Endothelial cell of umbilical vein (primary cell): ENCODE measurements at regions not wholly inside any gene's neighbourhood (a gene's known extent, or its start where the extent isn't known, plus 50 kb on each side); places are given as distances from the start of the nearest gene placed in this dataset.

Source experiments
- EZH2 ChIP-seq: IDR thresholded peaks from 2 replicates; pipeline ENCODE4 v1.6.1; 2012; ENCODE audit warnings: borderline replicate concordance, low read depth, mild to moderate bottlenecking, moderate library complexity, low read length, inconsistent platforms; ENCODE audit not compliant: severe bottlenecking
- JUN ChIP-seq: IDR thresholded peaks from 2 replicates; pipeline ENCODE4 v1.6.1; 2011; ENCODE audit warnings: borderline replicate concordance, low read depth; ENCODE audit not compliant: insufficient read length, insufficient read depth
- MYC ChIP-seq: IDR thresholded peaks from one replicate; pipeline ENCODE4 v1.6.1; 2011; ENCODE audit warnings: mild to moderate bottlenecking, low read depth, low read length
- POLR2A ChIP-seq: IDR thresholded peaks from 2 replicates; pipeline ENCODE4 v1.6.1; 2012; ENCODE audit warnings: low read depth, mild to moderate bottlenecking, control low read depth, low read length
- POLR2AphosphoS5 ChIP-seq: IDR thresholded peaks from 2 replicates; pipeline ENCODE4 v1.6.1; 2012; ENCODE audit warnings: low read depth, mild to moderate bottlenecking, control low read depth, low read length, moderate library complexity; ENCODE audit not compliant: insufficient read depth
- TF ChIP-seq, protein P1 (sequence below), 2 donors: IDR thresholded peaks; 1 replicate in 1 of 2; 2 replicates in 1 of 2; pipeline ENCODE4 v1.5.1; 2011; ENCODE audit warnings: low read length in 2 of 2, mild to moderate bottlenecking in 2 of 2, moderate library complexity in 2 of 2, control low read depth in 1 of 2, inconsistent platforms in 1 of 2, low read depth in 1 of 2; ENCODE audit not compliant: insufficient read depth in 1 of 2; ENCODE audit errors: extremely low read depth in 1 of 2
- TF ChIP-seq, protein P2 (sequence below): IDR thresholded peaks from 2 replicates; pipeline ENCODE4 v1.6.1; 2011; ENCODE audit not compliant: insufficient read depth, insufficient read length

DNA sequence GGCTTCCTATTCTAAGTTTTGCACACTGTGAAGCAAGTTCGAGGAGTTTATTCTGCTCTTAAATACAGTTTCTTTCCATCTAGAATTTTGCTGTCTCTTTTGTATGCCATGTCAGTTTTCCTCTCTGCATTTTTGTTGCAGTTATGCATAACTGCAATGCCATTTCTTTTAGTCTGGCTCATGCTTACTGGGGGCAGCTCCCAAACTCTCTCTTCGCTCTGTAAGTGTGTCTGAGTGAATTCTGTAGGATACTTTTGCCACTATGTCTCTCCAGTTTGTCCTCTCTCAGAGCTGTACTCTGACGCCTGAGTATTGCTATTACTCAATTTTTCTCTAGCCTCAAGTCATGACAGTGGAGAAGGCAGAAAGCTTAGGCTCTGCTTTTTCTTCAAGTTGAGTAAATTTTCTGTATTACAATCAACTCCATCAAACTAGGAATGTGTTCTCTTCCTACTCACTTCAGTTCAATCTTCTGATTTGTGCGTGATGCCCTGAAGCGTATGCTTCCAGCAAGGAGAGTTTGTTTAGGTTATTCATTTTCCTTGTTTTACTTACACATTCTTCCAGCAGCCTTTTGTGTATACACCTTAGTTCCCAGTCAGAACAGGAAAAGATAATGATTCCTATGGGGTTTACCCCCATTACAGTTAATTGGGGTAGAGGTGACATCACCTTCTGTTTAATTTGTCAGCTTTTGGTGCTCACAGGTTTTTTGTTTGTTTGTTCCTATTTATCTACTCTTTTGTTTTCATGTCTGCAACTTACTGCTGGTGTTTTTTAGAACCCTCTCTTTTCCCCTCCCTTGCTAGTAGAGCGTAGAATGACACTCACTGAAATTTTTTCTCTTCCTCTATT is 430.9 kb downstream of the BCKDHB start:
- TF ChIP-seq POLR2AphosphoS5 = no peak
- TF ChIP-seq, protein P1, sequence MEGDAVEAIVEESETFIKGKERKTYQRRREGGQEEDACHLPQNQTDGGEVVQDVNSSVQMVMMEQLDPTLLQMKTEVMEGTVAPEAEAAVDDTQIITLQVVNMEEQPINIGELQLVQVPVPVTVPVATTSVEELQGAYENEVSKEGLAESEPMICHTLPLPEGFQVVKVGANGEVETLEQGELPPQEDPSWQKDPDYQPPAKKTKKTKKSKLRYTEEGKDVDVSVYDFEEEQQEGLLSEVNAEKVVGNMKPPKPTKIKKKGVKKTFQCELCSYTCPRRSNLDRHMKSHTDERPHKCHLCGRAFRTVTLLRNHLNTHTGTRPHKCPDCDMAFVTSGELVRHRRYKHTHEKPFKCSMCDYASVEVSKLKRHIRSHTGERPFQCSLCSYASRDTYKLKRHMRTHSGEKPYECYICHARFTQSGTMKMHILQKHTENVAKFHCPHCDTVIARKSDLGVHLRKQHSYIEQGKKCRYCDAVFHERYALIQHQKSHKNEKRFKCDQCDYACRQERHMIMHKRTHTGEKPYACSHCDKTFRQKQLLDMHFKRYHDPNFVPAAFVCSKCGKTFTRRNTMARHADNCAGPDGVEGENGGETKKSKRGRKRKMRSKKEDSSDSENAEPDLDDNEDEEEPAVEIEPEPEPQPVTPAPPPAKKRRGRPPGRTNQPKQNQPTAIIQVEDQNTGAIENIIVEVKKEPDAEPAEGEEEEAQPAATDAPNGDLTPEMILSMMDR (IDR thresholded peaks at IDR 0.05; ENCODE audit: extremely low read depth in 1 of 2, insufficient read depth in 1 of 2, low read depth in 1 of 2, low read length in 2 of 2) = no peak
- no peak for TF ChIP-seq EZH2
- no peak for TF ChIP-seq POLR2A
- no peak for TF ChIP-seq JUN
- TF ChIP-seq, protein P2, sequence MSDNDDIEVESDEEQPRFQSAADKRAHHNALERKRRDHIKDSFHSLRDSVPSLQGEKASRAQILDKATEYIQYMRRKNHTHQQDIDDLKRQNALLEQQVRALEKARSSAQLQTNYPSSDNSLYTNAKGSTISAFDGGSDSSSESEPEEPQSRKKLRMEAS = no peak
- no peak for TF ChIP-seq MYC
